Fibroblast of villous mesenchyme (primary cell): ENCODE measurements at regions not wholly inside any gene's neighbourhood (a gene's known extent, or its start where the extent isn't known, plus 50 kb on each side); places are given as distances from the start of the nearest gene placed in this dataset.
A peak's percentile ranks its signal among the peaks of the same experiment; 100 is the strongest.

Experiments
- DNase-seq: peaks from one replicate; pipeline ENCODE4 v3.0.0-alpha.2; 2010; ENCODE audit warnings: low read depth
- H3K4me3 ChIP-seq: 2 replicates; pipeline ENCODE4 v1.5.1; 2011; ENCODE audit warnings: low read depth, mild to moderate bottlenecking, low read length
- TF ChIP-seq, protein P1 (sequence below): IDR thresholded peaks from 2 replicates; pipeline ENCODE4 v1.5.1; 2012; ENCODE audit warnings: low read depth, mild to moderate bottlenecking, low read length; ENCODE audit not compliant: insufficient read depth

GRCh38 chr16:73371584-73372319 is 323.8 kb upstream of the ZFHX3 start:
- TF ChIP-seq, protein P1, sequence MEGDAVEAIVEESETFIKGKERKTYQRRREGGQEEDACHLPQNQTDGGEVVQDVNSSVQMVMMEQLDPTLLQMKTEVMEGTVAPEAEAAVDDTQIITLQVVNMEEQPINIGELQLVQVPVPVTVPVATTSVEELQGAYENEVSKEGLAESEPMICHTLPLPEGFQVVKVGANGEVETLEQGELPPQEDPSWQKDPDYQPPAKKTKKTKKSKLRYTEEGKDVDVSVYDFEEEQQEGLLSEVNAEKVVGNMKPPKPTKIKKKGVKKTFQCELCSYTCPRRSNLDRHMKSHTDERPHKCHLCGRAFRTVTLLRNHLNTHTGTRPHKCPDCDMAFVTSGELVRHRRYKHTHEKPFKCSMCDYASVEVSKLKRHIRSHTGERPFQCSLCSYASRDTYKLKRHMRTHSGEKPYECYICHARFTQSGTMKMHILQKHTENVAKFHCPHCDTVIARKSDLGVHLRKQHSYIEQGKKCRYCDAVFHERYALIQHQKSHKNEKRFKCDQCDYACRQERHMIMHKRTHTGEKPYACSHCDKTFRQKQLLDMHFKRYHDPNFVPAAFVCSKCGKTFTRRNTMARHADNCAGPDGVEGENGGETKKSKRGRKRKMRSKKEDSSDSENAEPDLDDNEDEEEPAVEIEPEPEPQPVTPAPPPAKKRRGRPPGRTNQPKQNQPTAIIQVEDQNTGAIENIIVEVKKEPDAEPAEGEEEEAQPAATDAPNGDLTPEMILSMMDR, result no peak
- DNase-seq, result no peak
- H3K4me3 ChIP-seq, result no peak overlapping the region

DNA sequence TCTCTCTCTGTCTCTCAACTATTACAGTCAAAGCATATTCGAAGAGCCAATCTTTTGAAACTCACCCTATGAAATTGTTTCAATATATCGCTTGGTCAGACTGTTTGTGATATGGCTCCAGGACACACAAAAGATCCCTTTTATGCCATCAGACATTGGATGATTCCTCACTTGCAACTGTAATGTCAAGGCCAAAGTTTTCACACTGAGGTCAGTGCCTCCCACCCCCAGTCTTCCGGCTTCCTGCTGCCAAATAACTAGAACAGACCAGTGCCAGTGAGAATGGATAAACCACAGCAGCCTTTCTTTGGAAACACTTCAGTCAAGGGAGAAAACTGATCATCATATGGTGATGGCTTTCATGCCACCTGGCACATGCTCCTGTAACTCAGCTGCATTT is 321.9 kb upstream of the ZFHX3 start:
- DNase-seq, result no peak
- no peak overlapping the region for H3K4me3 ChIP-seq
- TF ChIP-seq, protein P1, result no peak

DNA sequence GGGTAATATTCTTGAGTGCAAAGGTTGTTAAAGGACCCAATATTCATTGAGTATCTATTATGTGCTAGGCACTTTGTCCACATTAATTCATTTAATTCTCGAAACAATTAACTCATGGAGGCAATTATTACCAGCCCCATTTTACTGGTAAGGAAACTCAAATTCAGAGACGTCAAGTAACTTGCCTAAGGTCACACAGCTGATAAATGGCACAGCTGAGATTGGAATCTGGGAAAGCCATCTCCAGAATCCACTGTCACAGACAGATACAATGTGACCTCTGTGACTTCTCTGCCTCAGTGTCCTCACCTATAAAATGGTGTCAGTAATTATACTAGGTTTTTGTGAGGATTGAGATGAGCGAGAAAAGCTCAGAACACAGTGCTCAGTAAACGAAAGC is 320.8 kb upstream of the ZFHX3 start:
- DNase-seq, result no peak
- TF ChIP-seq, protein P1, result no peak
- no peak overlapping the region for H3K4me3 ChIP-seq

DNA sequence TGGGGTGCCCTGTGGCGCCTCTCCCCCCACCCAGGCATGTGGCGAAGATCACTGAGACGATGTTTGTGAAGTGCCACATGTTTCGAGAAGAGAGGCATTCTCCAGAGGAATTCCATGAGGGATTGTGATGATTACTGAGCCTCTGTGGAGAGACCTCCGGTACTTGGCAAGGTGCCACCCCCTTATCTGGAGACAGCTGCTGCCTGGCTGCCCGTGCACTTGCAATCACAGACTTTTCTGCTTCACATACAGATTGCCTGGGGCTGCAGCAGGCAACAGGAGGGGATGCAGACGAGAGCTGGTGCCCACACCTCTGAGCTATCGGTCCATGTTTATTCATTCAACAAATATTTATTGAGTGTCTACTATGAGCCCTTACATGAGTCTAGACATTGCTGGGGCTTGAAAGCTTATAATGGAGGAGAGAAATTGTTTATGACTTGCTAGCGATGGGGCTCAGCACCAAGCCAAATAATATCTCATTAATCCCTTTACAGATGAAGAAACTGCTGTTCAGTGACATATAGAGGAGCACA is 317.2 kb upstream of the ZFHX3 start:
- peak; percentile 44 for DNase-seq
- TF ChIP-seq, protein P1, result no peak
- H3K4me3 ChIP-seq, result no peak overlapping the region

- TF ChIP-seq, protein P1, result no peak
- no peak for DNase-seq
- H3K4me3 ChIP-seq, result no peak overlapping the region
Observed at GRCh38 chr16:73364413-73364812, 316.5 kb upstream of the ZFHX3 start.

GRCh38 chr16:73361061-73361460 is 313.1 kb upstream of the ZFHX3 start:
- H3K4me3 ChIP-seq, result no peak overlapping the region
- DNase-seq, result no peak
- TF ChIP-seq, protein P1, result no peak
